NCI-H345 (cell line): ENCODE measurements at regions not wholly inside any gene's neighbourhood (a gene's known extent, or its start where the extent isn't known, plus 50 kb on each side); places are given as distances from the start of the nearest gene placed in this dataset.
"Not testable (repeated sequence)": the region's sequence is repeated elsewhere in the genome, so short reads cannot be mapped to it uniquely, and the experiment has no call there.

Experiments used
- DNase-seq: peaks from one replicate; lab custom pipeline; 2025; lab: John Stamatoyannopoulos, UW

- no peak for DNase-seq
These were observed 152.3 kb upstream of the NEDD9 start for GRCh38 chr6:11384531-11385309.

- no peak for DNase-seq
These were observed 149.5 kb upstream of the NEDD9 start for GRCh38 chr6:11381801-11382513.

- no peak for DNase-seq
These were observed 148.7 kb upstream of the NEDD9 start for GRCh38 chr6:11380969-11381744.

GRCh38 chr6:11380549-11380948 is 148.1 kb upstream of the NEDD9 start:
- DNase-seq: no peak

- DNase-seq: no peak
These were observed 147.3 kb upstream of the NEDD9 start for GRCh38 chr6:11379805-11380204.

GRCh38 chr6:11378639-11379038 is 146.2 kb upstream of the NEDD9 start:
- DNase-seq: no peak

- DNase-seq: no peak
These were observed 141.9 kb upstream of the NEDD9 start for GRCh38 chr6:11374036-11375010.

- no peak for DNase-seq
These were observed 140.7 kb upstream of the NEDD9 start for GRCh38 chr6:11373208-11373607.

GRCh38 chr6:11372186-11372790 is 139.8 kb upstream of the NEDD9 start:
- DNase-seq: not testable (repeated sequence)

- DNase-seq: no peak
These were observed 137.9 kb upstream of the NEDD9 start for GRCh38 chr6:11370191-11371018.

GRCh38 chr6:11368760-11369159 is 136.3 kb upstream of the NEDD9 start:
- no peak for DNase-seq

GRCh38 chr6:11368264-11368663 is 135.8 kb upstream of the NEDD9 start:
- DNase-seq: no peak

- DNase-seq: no peak
These were observed 135.3 kb upstream of the NEDD9 start for GRCh38 chr6:11367638-11368199.

- no peak for DNase-seq
These were observed 134.6 kb upstream of the NEDD9 start for GRCh38 chr6:11366934-11367637.

- DNase-seq: no peak
These were observed 133.9 kb upstream of the NEDD9 start for GRCh38 chr6:11366183-11366933.

- DNase-seq: no peak
These were observed 132.5 kb upstream of the NEDD9 start for GRCh38 chr6:11364971-11365397.

- DNase-seq: no peak
These were observed 131.6 kb upstream of the NEDD9 start for GRCh38 chr6:11363881-11364576.

- no peak for DNase-seq
These were observed 130.1 kb upstream of the NEDD9 start for GRCh38 chr6:11362564-11362963.
